SH-SY5Y (cell line): ENCODE measurements at regions not wholly inside any gene's neighbourhood (a gene's known extent, or its start where the extent isn't known, plus 50 kb on each side); places are given as distances from the start of the nearest gene placed in this dataset.

ENCODE experiments used
- GATA2 ChIP-seq: IDR thresholded peaks from 2 replicates; pipeline ENCODE4 v1.6.1; 2011; ENCODE audit warnings: mild to moderate bottlenecking, low read depth, low read length
- GATA3 ChIP-seq: IDR thresholded peaks from 2 replicates; pipeline ENCODE4 v1.6.1; 2011; ENCODE audit warnings: low read depth, mild to moderate bottlenecking, low read length, moderate library complexity

DNA sequence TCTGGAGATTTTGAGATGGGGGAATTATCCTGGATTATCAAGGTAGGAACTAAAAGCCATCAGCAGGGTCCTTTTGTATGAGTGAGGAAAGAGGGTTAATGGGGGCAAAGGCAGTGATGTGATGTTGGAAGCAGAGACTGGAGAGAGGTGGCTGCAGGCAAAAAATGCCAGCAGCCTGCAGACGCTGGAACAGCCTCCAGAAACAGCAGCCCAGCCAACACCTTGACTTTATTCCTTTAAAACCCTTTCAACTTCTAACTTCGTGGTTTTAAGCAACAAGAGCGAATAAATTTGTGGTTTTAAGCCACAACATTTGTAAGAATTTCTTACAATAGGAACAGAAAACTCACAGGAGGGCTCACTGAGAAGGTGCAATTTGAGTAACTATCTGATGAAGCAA lies 523.1 kb upstream of the HS6ST1 start:
- no peak for TF ChIP-seq GATA3
- TF ChIP-seq GATA2 = no peak
